Brain microvascular endothelial cell (primary cell): ENCODE measurements at regions not wholly inside any gene's neighbourhood (a gene's known extent, or its start where the extent isn't known, plus 50 kb on each side); places are given as distances from the start of the nearest gene placed in this dataset.

Experiments used
- DNase-seq: peaks from one replicate; pipeline ENCODE4 v3.0.0-alpha.2; 2020
- H3K27ac ChIP-seq: fragments of 250-450 bp; sonication (Bioruptor Pico); 2 replicates; pipeline ENCODE4 v1.5.1; 2020; ENCODE audit warnings: mild to moderate bottlenecking, moderate library complexity
- H3K27me3 ChIP-seq: fragments of 250-450 bp; sonication (Bioruptor Pico); replicated peaks from 2 replicates; pipeline ENCODE4 v1.5.1; 2020; ENCODE audit warnings: mild to moderate bottlenecking
- H3K36me3 ChIP-seq: fragments of 250-450 bp; sonication (Bioruptor Pico); replicated peaks from 2 replicates; pipeline ENCODE4 v1.5.1; 2020; ENCODE audit warnings: mild to moderate bottlenecking
- H3K4me3 ChIP-seq: 2 replicates; pipeline ENCODE4 v1.5.1; 2011; ENCODE audit warnings: low read depth, mild to moderate bottlenecking, control low read depth, low read length, moderate library complexity
- CTCF ChIP-seq: IDR thresholded peaks from 2 replicates; pipeline ENCODE4 v1.5.1; 2011; ENCODE audit warnings: low read depth, mild to moderate bottlenecking, moderate library complexity, low read length, control low read depth, inconsistent platforms; ENCODE audit errors: missing control alignments
- in situ Hi-C: cut with HindIII; loops from 2 replicates; pipeline ENCODE4 v1.10.0; 2017; ENCODE audit warnings: low sequenced_read_pairs, low pct_ligation_motif_present

GRCh38 chr21:35316933-35317332 is 267.8 kb upstream of the RUNX1 start:
- in situ Hi-C loops: no loop called here
- Histone ChIP-seq H3K27me3 (no peaks in the 10 kb centered on the region), H3K36me3 (no peaks in the 10 kb centered on the region), H3K27ac (peak overlapping the region; percentile 43), H3K4me3 (no peak overlapping the region)
- peak; percentile 92 for DNase-seq
- TF ChIP-seq CTCF: no peak

GRCh38 chr21:35316456-35316855 is 267.4 kb upstream of the RUNX1 start:
- Histone ChIP-seq H3K27me3 (no peaks in the 10 kb centered on the region), H3K4me3 (no peak overlapping the region), H3K27ac (peak overlapping the region; percentile 4), H3K36me3 (no peaks in the 10 kb centered on the region)
- no peak for TF ChIP-seq CTCF
- in situ Hi-C loops: no loop called here
- no peak for DNase-seq

GRCh38 chr21:35314857-35315582 is 265.9 kb upstream of the RUNX1 start:
- no peak overlapping the region for H3K4me3 ChIP-seq
- no peak for TF ChIP-seq CTCF
- in situ Hi-C loops: no loop called here
- no peaks in the 10 kb centered on the region for H3K27me3 ChIP-seq
- no peak overlapping the region for H3K27ac ChIP-seq
- no peaks in the 10 kb centered on the region for H3K36me3 ChIP-seq
- DNase-seq: no peak

- TF ChIP-seq CTCF: no peak
- in situ Hi-C loops: no loop called here
- no peaks in the 10 kb centered on the region for H3K27me3 ChIP-seq
Observed at GRCh38 chr21:35311985-35312384, 262.9 kb upstream of the RUNX1 start.

GRCh38 chr21:35309316-35309715 is 260.2 kb upstream of the RUNX1 start:
- Histone ChIP-seq H3K4me3 (no peak overlapping the region), H3K27ac (no peak overlapping the region), H3K27me3 (no peaks in the 10 kb centered on the region), H3K36me3 (no peaks in the 10 kb centered on the region)
- in situ Hi-C loops: no loop called here
- DNase-seq: no peak
- TF ChIP-seq CTCF: no peak

More at GRCh38 chr21:35311985-35312384, 262.9 kb upstream of the RUNX1 start:
- Histone ChIP-seq H3K27ac (no peak overlapping the region), H3K4me3 (no peak overlapping the region), H3K36me3 (no peaks in the 10 kb centered on the region)
- DNase-seq: no peak

- TF ChIP-seq CTCF: no peak
- Histone ChIP-seq H3K4me3 (no peak overlapping the region), H3K27me3 (no peaks in the 10 kb centered on the region), H3K27ac (peak overlapping the region; percentile 47), H3K36me3 (no peaks in the 10 kb centered on the region)
- in situ Hi-C loops: no loop called here
- DNase-seq: peak; percentile 92
Observed at GRCh38 chr21:35303085-35303484, 254.0 kb upstream of the RUNX1 start.
